ENCODE measurements at regions not wholly inside any gene's neighbourhood (a gene's known extent, or its start where the extent isn't known, plus 50 kb on each side); places are given as distances from the start of the nearest gene placed in this dataset.

- no peak for TF ChIP-seq CTCF (IDR thresholded peaks at IDR 0.05; ENCODE audit: low read depth, low read length, poor library complexity, severe bottlenecking)
- no peak for TF ChIP-seq EZH2phosphoT487 (IDR thresholded peaks at IDR 0.05; ENCODE audit: borderline replicate concordance, low read length)
These were observed 204.1 kb upstream of the POM121L12 start for GRCh38 chr7:52831321-52831720.

All from DOHH2 (cell line).